IMR-90 (cell line): ENCODE measurements at regions not wholly inside any gene's neighbourhood (a gene's known extent, or its start where the extent isn't known, plus 50 kb on each side); places are given as distances from the start of the nearest gene placed in this dataset.

Experiments
- ATAC-seq: fragments of 200-7000 bp; cut with Tn5 transposase; 2 replicates; pipeline ENCODE4 v1.9.1; 2020; ENCODE audit warnings: low read depth, mild to moderate bottlenecking, moderate library complexity
- BruUV-seq: library from RNA; stranded (reverse); fragments of 400-500 nt; replicated peaks from 2 replicates; lab custom pipeline; 2021; lab: Mats Ljungman, UMichigan
- CTCF ChIA-PET: fragments of 300-600 bp; formaldehyde crosslinking; extraction: SDS; loops from one replicate; lab custom pipeline; 2021; ENCODE audit warnings: antibody characterized with exemption; lab: Yijun Ruan, JAX
- POLR2A ChIA-PET: fragments of 300-600 bp; sonication (Branson Sonifier 250); formaldehyde crosslinking; loops from one replicate; lab custom pipeline; 2022; ENCODE audit warnings: antibody characterized with exemption; ENCODE audit not compliant: unreplicated experiment; lab: Charles Lee
- DNase-seq: peaks from one replicate; pipeline ENCODE4 v3.0.0; 2013
- H2AFZ ChIP-seq: replicated peaks from 2 replicates; pipeline ENCODE3; 2013; ENCODE audit warnings: low read length, mild to moderate bottlenecking; ENCODE audit not compliant: poor library complexity
- H2AK5ac ChIP-seq: 2 replicates; pipeline ENCODE4 v1.6.1; 2013; ENCODE audit warnings: low read depth, low read length, inconsistent platforms
- H2AK9ac ChIP-seq: replicated peaks from 2 replicates; pipeline ENCODE3; 2013; ENCODE audit warnings: mild to moderate bottlenecking, low read depth, low read length, moderate library complexity; ENCODE audit not compliant: poor library complexity
- H2BK120ac ChIP-seq: 2 replicates; pipeline ENCODE4 v1.6.1; 2013; ENCODE audit warnings: low read depth, low read length, inconsistent platforms
- H2BK15ac ChIP-seq: 3 replicates; pipeline ENCODE4 v1.6.1; 2013; ENCODE audit warnings: low read depth, low read length, inconsistent platforms
- H2BK20ac ChIP-seq: 2 replicates; pipeline ENCODE4 v1.6.1; 2013; ENCODE audit warnings: low read depth, mild to moderate bottlenecking, inconsistent platforms, low read length, moderate library complexity
- H2BK5ac ChIP-seq: 2 replicates; pipeline ENCODE4 v1.6.1; 2013; ENCODE audit warnings: mild to moderate bottlenecking, low read depth, low read length, inconsistent platforms; ENCODE audit not compliant: poor library complexity, severe bottlenecking
- H3K14ac ChIP-seq: replicated peaks from 2 replicates; pipeline ENCODE4 v1.6.1; 2013; ENCODE audit warnings: low read depth, low read length, inconsistent platforms
- H3K18ac ChIP-seq: 2 replicates; pipeline ENCODE4 v1.6.1; 2013; ENCODE audit warnings: low read depth, low read length, control low read depth
- H3K23ac ChIP-seq: 2 replicates; pipeline ENCODE4 v1.6.1; 2013; ENCODE audit warnings: low read depth, low read length, inconsistent platforms
- H3K27ac ChIP-seq: 2 replicates; pipeline ENCODE4 v1.5.1; 2013; ENCODE audit warnings: mild to moderate bottlenecking, control low read depth, low read length; ENCODE audit not compliant: insufficient read depth
- H3K27me3 ChIP-seq: 2 replicates; pipeline ENCODE4 v1.6.1; 2013; ENCODE audit warnings: low read length; ENCODE audit not compliant: control insufficient read depth, insufficient read depth
- H3K36me3 ChIP-seq: 2 replicates; pipeline ENCODE4 v1.6.1; 2013; ENCODE audit warnings: low read length, mixed read lengths; ENCODE audit not compliant: control insufficient read depth, insufficient read depth
- H3K4ac ChIP-seq: 2 replicates; pipeline ENCODE4 v1.6.1; 2013; ENCODE audit warnings: low read depth, low read length, inconsistent platforms
- H3K4me1 ChIP-seq: 2 replicates; pipeline ENCODE4 v1.6.1; 2013; ENCODE audit warnings: low read length, mixed read lengths; ENCODE audit not compliant: control insufficient read depth, insufficient read depth
- H3K4me2 ChIP-seq: 2 replicates; pipeline ENCODE4 v1.6.1; 2013; ENCODE audit warnings: low read depth, mild to moderate bottlenecking, control low read depth, low read length, moderate library complexity
- H3K4me3 ChIP-seq: 2 replicates; pipeline ENCODE4 v1.5.1; 2013; ENCODE audit warnings: low read depth, mild to moderate bottlenecking, control low read depth, low read length, moderate library complexity; ENCODE audit not compliant: insufficient read depth
- H3K56ac ChIP-seq: 2 replicates; pipeline ENCODE4 v1.6.1; 2013; ENCODE audit warnings: low read length, inconsistent platforms; ENCODE audit not compliant: insufficient read depth; ENCODE audit errors: extremely low read depth
- H3K79me1 ChIP-seq, 2 experiments: 2 replicates each; pipeline ENCODE4 v1.6.1; 2013; ENCODE audit warnings: low read length in 2 of 2, inconsistent platforms in 1 of 2, low read depth in 1 of 2
- H3K9ac ChIP-seq: 2 replicates; pipeline ENCODE4 v1.6.1; 2013; ENCODE audit warnings: low read depth, low read length, control low read depth
- H3K9me1 ChIP-seq: 2 replicates; pipeline ENCODE4 v1.6.1; 2013; ENCODE audit warnings: low read length, inconsistent platforms; ENCODE audit not compliant: insufficient read depth
- H3K9me3 ChIP-seq: 2 replicates; pipeline ENCODE4 v1.6.1; 2013; ENCODE audit warnings: low read length; ENCODE audit not compliant: control insufficient read depth, insufficient read depth
- H4K20me1 ChIP-seq: 2 replicates; pipeline ENCODE4 v1.6.1; 2013; ENCODE audit warnings: low read length, inconsistent platforms; ENCODE audit not compliant: insufficient read depth
- H4K5ac ChIP-seq: 2 replicates; pipeline ENCODE4 v1.6.1; 2013; ENCODE audit warnings: mild to moderate bottlenecking, low read depth, low read length, control low read depth
- H4K8ac ChIP-seq, 2 experiments: 2 replicates each; pipeline ENCODE4 v1.6.1; 2013; ENCODE audit warnings: low read depth in 2 of 2, low read length in 2 of 2, control low read depth in 1 of 2, inconsistent platforms in 1 of 2
- H4K91ac ChIP-seq: 2 replicates; pipeline ENCODE4 v1.6.1; 2013; ENCODE audit warnings: low read depth, low read length, inconsistent platforms; ENCODE audit not compliant: insufficient read depth
- CEBPB ChIP-seq: IDR thresholded peaks from 2 replicates; pipeline ENCODE4 v1.6.1; 2012; ENCODE audit warnings: low read depth, low read length, improper control_type of control experiment
- ELK1 ChIP-seq: fragments of 150-350 bp; IDR thresholded peaks from 2 replicates; pipeline ENCODE4 v1.6.1; 2016; ENCODE audit warnings: low read depth, mild to moderate bottlenecking, low read length, moderate library complexity, borderline replicate concordance
- FOS ChIP-seq: fragments of 150-350 bp; IDR thresholded peaks from 2 replicates; pipeline ENCODE4 v1.6.1; 2016; ENCODE audit warnings: low read depth, low read length
- MAZ ChIP-seq: IDR thresholded peaks from 2 replicates; pipeline ENCODE4 v1.6.1; 2012; ENCODE audit warnings: low read depth, mild to moderate bottlenecking, low read length, improper control_type of control experiment, moderate library complexity, borderline replicate concordance
- NFE2L2 ChIP-seq: fragments of 150-350 bp; IDR thresholded peaks from 2 replicates; pipeline ENCODE4 v1.6.1; 2016; ENCODE audit warnings: low read depth, mild to moderate bottlenecking, low read length
- POLR2A ChIP-seq: IDR thresholded peaks from 2 replicates; pipeline ENCODE4 v1.6.1; 2012; ENCODE audit warnings: mild to moderate bottlenecking, low read depth, low read length
- RAD21 ChIP-seq: IDR thresholded peaks from 2 replicates; pipeline ENCODE4 v1.6.1; 2012; ENCODE audit warnings: low read length, improper control_type of control experiment
- RCOR1 ChIP-seq: IDR thresholded peaks from 2 replicates; pipeline ENCODE4 v1.6.1; 2012; ENCODE audit warnings: mild to moderate bottlenecking, low read length, improper control_type of control experiment; ENCODE audit not compliant: insufficient replicate concordance
- RFX5 ChIP-seq: IDR thresholded peaks from 2 replicates; pipeline ENCODE4 v1.8.0; 2012; ENCODE audit warnings: low read depth, mild to moderate bottlenecking, low read length, moderate library complexity
- SMC3 ChIP-seq: fragments of 150-350 bp; IDR thresholded peaks from 2 replicates; pipeline ENCODE4 v1.6.1; 2016; ENCODE audit warnings: low read depth, mild to moderate bottlenecking, antibody characterized with exemption, low read length, moderate library complexity
- WGBS, 2 experiments: methylation state at CpG; one replicate each; pipeline versions ENCODE4 v1.1.5 to v1.1.7; 2013; ENCODE audit warnings: missing lambda C conversion rate in 2 of 2; ENCODE audit not compliant: insufficient read length in 1 of 2; ENCODE audit errors: extremely low coverage in 2 of 2; 5-methylcytosine and 5-hydroxymethylcytosine counted together
- dilution Hi-C: fragments of 300-500 bp; cut with HindIII; formaldehyde crosslinking; loops from one replicate; pipeline ENCODE4 v1.14.3; 2018; ENCODE audit warnings: low sequenced_read_pairs; ENCODE audit not compliant: unreplicated experiment
- in situ Hi-C: fragments of 300-500 bp; cut with MboI; formaldehyde crosslinking; loops from 3 replicates; pipeline ENCODE4 v1.14.3; 2019; ENCODE audit warnings: low sequenced_read_pairs, inconsistent platforms, mixed read lengths
- intact Hi-C: fragments of 100-400 bp; cut with micrococcal nuclease; formaldehyde crosslinking; loops from 2 replicates; pipeline ENCODE4 v1.10.0; 2022

GRCh38 chr6:71028877-71029252 is 72.0 kb upstream of the B3GAT2 start:
- in situ Hi-C loops, result no loop called here
- H3K18ac ChIP-seq, result no peak overlapping the region
- no peaks in the 10 kb centered on the region for H3K36me3 ChIP-seq
- TF ChIP-seq ELK1 (no peak), NFE2L2 (no peak), RCOR1 (no peak), RAD21 (no peak), SMC3 (no peak), CEBPB (no peak), RFX5 (no peak), MAZ (no peak), POLR2A (no peak), FOS (no peak)
- H4K91ac ChIP-seq, result no peak overlapping the region
- no peaks in the 10 kb centered on the region for H3K9me3 ChIP-seq
- H2AFZ ChIP-seq, result no peak overlapping the region
- dilution Hi-C loops, result no loop called here
- H2BK120ac ChIP-seq, result no peak overlapping the region
- intact Hi-C loops, result no loop called here
- no peak overlapping the region for H3K4me3 ChIP-seq
- no peaks in the 10 kb centered on the region for H3K4me1 ChIP-seq
- WGBS, 2 experiments, result no CpG with 5 or more reads among the region's 4 CpGs
- no peaks in the 10 kb centered on the region for H3K9me1 ChIP-seq
- ChIA-PET CTCF (no interaction called here), POLR2A (no interaction called here)
- H3K27me3 ChIP-seq, result no peaks in the 10 kb centered on the region
- H2AK9ac ChIP-seq, result no peak overlapping the region
- H3K4ac ChIP-seq, result no peak overlapping the region
- no peak overlapping the region for H3K23ac ChIP-seq
- no peak overlapping the region for H3K56ac ChIP-seq
- H3K14ac ChIP-seq, result no peak overlapping the region
- no peak overlapping the region for H2BK5ac ChIP-seq
- no TSS peak for BruUV-seq
- no peak for ATAC-seq
- H3K79me1 ChIP-seq, result no peaks in the 10 kb centered on the region
- no peak overlapping the region for H3K4me2 ChIP-seq
- H4K8ac ChIP-seq, result no peak overlapping the region
- no peak for DNase-seq
- no peak overlapping the region for H4K5ac ChIP-seq
- no peak overlapping the region for H2AK5ac ChIP-seq
- H3K9ac ChIP-seq, result no peak overlapping the region
- no peak overlapping the region for H3K27ac ChIP-seq
- H2BK15ac ChIP-seq, result no peak overlapping the region
- no peak overlapping the region for H2BK20ac ChIP-seq
- no peaks in the 10 kb centered on the region for H4K20me1 ChIP-seq
